GM18858 (cell line): ENCODE measurements at regions not wholly inside any gene's neighbourhood (a gene's known extent, or its start where the extent isn't known, plus 50 kb on each side); places are given as distances from the start of the nearest gene placed in this dataset.
"Not testable (repeated sequence)": the region's sequence is repeated elsewhere in the genome, so short reads cannot be mapped to it uniquely, and the experiment has no call there.

ENCODE experiments used
- ATAC-seq: cut with Tn5 transposase; IDR thresholded peaks from one replicate; pipeline ENCODE4 v1.9.1; 2021; ENCODE audit not compliant: unreplicated experiment

DNA sequence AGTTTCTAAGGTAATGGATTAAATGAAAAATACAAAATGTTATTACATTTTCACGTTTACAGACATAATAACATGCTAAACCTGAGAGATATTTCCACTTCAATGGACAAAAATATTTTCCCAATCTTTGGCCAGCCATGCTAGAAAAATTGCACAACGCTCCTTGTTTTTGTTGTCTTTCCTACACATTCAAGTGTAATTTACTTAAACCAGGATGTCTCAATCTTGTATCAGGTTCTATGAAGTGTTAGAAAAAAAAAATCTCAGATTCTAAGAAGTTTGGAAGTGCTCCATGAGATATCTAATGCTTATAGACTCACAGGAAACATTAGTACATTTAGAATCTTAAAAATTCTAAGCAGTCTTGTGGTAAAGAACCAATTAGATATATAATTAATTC, 141.8 kb upstream of the SLC35G4 start:
- no peak for ATAC-seq

DNA sequence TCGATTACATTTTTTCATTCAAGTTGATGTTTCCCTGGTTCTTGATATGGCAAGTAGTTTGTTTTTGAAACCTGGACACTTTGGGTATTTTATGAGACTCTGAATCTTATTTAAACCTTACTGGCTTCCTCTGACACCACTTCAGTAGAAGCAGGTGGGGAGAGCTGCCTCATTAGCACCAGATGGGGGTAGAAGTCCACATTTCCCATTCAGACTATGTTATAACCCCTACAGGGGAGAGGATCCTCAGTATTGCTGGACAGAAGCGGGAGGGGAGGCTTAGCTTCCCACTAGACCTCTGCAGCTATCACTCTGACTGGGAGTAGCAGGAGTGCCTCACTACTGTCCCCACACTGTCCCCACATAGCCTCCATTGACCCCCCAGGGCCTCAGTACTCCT, 145.3 kb upstream of the SLC35G4 start:
- ATAC-seq = no peak

DNA sequence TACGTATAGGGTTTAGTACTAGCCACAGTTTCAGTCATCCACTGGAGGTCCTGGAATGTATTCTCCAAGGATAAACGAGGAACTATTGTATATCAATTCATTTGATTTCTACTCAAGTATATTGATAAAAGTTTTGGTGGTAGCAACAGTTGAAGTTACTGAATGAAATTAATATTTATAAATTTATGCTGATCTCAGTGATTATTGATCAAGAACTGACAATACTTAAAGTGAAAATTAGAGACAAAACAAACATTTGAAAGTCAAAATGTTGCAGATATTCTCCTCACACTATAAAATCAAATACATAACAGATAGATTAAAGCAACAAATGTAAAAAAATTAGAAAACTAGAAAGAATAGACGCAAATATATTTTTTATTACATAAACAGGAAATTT, 150.9 kb upstream of the SLC35G4 start:
- ATAC-seq = no peak

- ATAC-seq = not testable (repeated sequence)
Measured at GRCh38 chr18:11457853-11458252, 151.5 kb upstream of the SLC35G4 start.

DNA sequence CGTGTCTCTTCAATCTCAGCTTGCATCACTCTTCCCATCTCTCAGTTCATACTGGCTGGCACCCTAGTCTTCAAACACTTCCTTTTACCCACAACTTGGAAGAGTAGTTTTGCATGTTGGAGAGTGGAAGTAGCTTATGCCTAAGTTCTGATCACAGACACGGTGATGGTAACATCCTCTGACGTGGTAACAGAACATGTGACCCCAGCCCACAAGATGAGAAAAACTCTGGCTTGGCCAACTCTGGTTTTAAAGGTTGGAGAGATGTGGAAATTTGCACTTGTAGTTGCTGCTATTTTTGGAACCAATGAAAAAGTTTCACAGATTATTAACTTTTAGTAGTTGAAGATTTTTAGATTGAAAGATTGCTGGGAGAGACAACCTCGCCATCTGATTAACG, 155.4 kb upstream of the SLC35G4 start:
- ATAC-seq = no peak

DNA sequence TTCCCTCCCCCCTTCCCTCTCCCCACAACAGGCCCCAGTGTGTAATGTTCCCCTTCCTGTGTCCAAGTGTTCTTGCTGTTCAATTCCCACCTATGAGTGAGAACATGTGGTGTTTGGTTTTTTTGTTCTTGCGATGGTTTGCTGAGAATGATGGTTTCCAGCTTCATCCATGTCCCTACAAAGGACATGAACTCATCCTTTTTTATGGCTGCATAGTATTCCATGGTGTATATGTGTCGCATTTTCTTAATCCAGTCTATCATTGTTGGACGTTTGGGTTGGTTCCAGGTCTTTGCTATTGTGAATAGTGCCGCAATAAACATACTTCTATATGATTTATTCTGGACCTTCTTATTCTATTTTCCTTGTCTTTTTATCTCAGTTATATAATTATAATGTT, 165.2 kb upstream of the SLC35G4 start:
- not testable (repeated sequence) for ATAC-seq

- no peak for ATAC-seq
Measured at GRCh38 chr18:11437046-11437445, 172.3 kb upstream of the SLC35G4 start.

DNA sequence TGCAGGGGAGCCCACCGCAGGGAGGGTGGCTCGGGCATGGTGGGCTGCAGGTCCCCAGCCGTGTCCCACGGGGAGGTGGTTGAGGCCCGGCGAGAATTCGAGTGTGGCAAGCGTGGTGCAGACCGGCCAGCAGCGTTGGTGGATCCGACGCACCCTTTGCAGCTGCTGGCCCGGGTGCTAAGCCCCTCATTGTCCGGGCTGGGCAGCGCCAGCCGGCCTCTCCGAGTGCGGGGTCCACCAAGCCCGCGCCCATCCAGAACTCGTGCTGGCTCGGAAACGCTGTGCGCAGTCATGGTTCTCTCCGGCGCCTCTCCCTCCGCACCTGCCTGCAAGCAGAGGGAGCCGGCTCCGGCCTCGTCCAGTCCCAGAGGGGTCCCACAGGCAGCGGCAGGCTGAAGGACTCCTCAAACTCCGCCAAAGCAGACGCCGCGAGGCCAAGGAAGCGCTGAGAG, 177.0 kb upstream of the SLC35G4 start:
- no peak for ATAC-seq

GRCh38 chr18:11429876-11430275, 179.5 kb upstream of the SLC35G4 start:
- no peak for ATAC-seq

DNA sequence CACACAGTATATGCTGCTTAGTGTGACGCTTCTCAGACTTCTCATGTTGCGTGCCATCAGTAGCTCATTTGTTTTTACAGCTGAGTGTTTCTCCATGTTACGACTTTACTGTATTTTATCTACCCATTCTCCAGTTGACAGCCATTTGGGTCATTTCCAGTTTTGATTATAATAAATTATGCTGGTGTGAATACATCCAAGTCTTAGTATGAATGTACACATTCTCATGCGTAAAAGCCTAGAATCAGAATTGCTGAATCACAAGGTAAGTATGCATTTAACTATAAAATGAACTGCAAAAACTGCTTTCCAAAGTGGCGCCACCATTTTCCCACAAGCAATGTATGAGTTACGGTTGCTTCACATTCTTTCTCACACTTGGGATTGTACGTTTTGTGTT, 184.2 kb upstream of the SLC35G4 start:
- ATAC-seq = no peak

- ATAC-seq = no peak
Measured at GRCh38 chr18:11419338-11419737, 190.1 kb upstream of the SLC35G4 start.

GRCh38 chr18:11412811-11413210, 196.6 kb upstream of the SLC35G4 start:
- ATAC-seq = no peak

GRCh38 chr18:11411048-11411447, 198.3 kb upstream of the SLC35G4 start:
- ATAC-seq = no peak

DNA sequence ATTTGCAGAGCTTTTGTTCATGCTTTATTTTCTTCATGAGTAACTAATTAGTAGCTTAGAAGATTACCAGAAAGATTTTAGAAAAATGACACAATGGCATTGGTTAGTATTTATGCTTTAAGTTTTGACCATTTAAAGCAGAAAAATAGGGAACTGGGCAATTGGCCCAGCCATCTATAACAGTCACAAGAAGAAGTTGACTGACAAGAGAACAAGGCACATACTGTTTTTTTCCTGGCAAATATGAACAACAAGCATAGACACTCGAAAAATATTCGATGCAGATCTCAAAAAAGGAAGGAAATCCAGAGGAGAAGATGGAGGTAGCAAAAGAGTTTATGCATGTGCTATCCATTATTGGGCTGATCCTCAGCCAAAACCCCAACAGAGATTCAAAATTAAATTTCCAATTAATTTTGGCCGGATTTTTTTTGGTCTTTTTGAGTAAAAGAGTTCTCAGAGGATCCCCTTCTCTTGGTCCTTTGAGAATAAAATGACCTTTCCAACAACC, 200.8 kb upstream of the SLC35G4 start:
- no peak for ATAC-seq

DNA sequence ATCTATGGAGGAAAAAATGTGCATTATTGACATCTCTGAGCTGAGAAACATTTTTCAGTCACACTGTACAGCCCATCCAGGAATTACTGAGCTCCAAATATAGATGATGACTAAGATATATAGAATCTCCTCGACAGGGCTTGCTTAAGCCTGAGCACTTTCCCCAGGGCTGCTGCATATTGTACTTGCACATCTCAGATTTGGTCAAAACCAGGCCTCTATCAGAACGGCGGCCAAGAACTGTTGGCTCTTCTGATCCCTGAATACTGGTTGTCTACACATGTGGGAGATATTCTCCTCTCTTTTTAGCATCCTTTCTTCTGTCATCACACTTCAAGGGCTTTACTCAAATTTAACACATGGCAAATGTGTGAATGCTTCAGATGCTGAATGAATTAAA, 201.5 kb upstream of the SLC35G4 start:
- ATAC-seq = no peak

DNA sequence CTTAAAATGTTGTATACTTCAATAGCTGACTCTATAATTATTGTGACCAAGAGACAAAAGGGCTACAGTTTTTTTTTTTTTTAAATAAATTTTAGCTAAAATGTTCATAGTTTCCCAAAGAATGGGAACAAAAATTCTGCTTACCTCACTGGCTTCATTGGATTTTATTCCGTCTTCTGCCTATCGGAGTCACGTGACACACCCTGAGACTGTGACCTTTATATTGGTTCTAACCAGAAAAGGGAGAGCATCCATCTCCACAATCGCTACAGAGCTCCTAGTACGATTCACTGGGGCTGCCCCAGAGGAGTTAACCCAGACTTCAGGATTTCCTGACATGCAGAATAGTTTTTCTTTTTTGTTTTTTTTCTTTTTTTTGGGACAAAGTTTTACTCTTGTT, 203.6 kb upstream of the SLC35G4 start:
- no peak for ATAC-seq

DNA sequence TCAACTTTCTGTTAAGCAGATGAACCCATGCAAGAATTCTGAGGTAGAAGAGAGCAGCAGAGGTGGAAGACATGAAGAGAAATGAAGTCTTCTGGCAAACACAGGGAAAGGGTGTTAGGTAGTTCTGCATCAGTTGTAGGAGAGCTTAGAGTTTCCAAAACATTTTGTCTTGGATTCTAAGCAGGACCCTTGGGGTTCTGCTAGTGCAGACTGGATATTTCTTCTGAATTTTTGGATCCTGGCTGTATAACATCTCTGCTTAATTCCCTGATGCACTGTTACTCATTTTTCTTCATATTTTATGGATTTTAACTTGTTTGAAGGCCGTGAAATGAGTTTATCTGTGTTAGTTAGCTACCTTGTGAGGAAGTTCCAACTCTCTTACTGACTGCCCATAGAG, 208.7 kb upstream of the SLC35G4 start:
- ATAC-seq = no peak

DNA sequence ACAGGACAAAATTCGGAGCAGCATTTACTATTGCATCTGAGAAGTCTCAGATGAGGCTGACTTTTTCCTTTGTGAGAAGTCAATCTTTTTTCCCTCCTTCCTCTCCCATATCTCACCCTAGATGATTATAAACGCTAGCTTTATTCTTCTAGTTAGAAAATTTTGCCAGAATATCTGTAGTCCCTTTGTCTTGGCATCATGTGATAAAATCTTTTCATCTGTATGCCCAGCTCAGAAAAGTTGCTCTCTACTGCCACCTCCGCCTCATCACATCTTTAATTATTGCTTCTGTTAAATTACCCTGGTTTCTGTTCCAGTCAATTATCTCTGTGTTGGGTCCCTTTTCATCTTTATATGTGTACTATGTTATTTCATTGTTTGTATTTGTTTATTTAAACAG, 210.8 kb upstream of the SLC35G4 start:
- no peak for ATAC-seq

DNA sequence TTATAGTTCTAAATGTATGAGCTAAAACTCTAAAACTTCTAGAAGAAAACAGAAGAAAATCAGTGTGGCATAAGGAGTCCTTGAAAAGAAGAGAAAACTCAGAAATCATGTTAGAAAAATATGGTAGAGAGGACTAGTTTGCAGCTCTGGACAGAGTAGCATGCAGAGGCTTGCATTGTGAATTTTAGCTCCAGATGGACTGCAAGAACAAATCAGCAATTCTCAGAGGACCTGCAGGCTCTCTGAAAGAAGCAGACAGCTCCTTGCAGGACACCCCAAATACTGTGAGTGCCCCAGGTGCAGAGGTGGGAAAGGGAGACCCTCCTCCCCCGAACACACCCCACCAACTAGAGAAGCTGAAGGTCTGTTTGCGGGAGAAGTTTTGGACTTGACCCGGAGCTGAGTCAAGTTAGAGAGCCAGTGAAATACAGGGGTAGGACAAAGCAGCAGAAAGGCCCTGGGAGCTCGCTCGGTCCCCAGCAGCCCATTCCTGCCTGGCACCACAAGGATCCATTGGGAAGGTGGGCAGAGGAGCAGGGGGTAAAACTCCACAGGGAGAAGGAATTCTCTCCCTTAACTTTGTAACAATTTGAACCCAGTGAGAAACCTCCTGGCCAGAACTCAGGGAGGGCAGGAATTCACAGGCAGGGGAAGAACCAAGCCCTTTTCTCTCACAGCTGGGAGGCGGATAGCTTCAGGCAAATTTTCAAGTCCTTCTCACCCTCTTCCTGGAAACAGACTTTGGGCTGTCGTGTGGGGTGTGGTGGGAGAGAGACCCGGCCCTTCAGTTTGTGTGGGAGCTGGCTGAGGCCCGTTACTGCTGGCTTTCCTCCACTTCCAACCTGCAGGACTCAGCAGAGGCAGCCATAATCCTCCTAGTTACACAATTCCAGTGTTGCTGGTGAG, 216.2 kb upstream of the SLC35G4 start:
- no peak for ATAC-seq

DNA sequence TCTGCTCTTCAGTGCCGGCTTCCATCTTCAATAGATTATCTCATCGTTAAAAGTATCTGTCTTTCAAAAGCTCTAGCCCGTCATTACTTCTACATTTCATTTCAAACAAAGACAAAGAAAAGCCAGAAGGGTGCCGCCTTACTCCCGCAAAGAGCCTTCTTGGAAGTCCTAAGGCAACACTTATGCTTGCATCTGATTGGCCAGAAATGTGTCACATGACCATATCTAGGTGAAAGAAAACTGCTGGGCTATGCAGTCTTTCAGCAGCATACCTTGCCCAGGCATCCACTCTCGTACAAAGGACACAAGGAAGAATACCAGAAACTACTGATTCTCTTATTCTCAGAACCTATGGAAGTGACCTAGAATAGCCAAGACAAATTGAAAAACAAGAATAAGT, 217.1 kb upstream of the SLC35G4 start:
- no peak for ATAC-seq

- ATAC-seq = no peak
Measured at GRCh38 chr18:11391661-11392060, 217.7 kb upstream of the SLC35G4 start.

GRCh38 chr18:11388755-11389680, 220.4 kb upstream of the SLC35G4 start:
- no peak for ATAC-seq
